ENCODE measurements at regions not wholly inside any gene's neighbourhood (a gene's known extent, or its start where the extent isn't known, plus 50 kb on each side); places are given as distances from the start of the nearest gene placed in this dataset.
"Not testable (repeated sequence)": the region's sequence is repeated elsewhere in the genome, so short reads cannot be mapped to it uniquely, and the experiment has no call there.

GRCh38 chr2:147603447-147603846 lies 241.4 kb upstream of the ACVR2A start:
- DNase-seq: no peak

GRCh38 chr2:147600646-147601045 lies 244.2 kb upstream of the ACVR2A start:
- DNase-seq: no peak

DNA sequence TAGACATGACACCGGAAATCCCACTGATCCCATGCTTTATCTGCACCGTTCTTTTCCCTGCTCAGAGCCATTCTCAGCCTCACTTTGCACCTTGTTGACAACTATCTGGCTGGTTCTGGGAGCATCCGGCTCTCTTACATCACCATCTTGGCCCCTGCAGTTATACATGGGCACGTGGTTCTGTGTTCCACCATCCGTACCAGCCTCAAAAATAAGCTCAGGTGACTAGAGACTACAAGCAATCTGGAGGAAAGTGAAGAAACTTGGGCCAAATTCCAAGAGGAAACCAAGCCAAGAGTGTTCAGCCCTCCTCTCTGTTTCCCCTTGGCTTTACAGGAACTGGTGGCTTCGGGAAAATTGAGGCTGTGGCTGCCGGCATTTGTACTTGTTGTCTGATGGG lies 244.6 kb upstream of the ACVR2A start:
- no peak for DNase-seq

DNA sequence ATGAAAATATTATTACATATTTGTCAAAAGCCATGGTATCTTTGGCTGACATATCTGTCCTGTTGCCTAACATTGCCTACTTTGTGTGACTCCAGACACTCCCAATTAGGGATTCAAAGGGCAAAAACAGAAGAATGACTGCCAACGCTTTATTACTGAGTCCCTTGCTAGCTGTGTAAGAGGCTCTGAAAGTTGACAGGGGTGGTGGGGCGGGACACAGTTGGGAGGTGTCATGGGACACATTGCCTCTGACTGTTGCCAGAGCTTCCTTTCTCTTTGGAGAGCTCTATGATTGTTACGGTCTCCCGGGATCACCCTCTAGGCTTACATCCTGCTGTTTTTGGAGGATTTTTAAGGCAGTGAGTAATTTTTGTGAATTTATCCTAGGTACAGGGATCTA lies 249.6 kb upstream of the ACVR2A start:
- no peak for DNase-seq

DNA sequence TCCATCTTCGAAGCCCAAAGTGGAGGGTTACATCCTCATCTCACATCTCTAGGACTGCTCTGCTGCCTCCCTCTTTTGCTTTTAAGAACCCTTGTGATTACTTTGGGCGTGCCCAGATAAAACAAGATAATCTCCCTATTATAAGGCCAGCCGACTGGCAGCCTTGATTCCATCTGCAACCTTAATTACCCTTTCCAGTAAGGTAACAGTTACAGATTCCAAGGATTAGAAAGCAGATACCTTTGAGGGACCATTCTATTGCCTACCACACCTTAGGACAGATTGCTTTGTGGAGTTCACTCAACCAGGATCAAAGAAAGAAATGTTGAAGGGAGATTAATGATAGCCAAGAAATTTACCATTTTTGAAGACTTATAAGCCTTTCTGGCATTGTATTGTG lies 250.8 kb upstream of the ACVR2A start:
- no peak for DNase-seq

- DNase-seq: not testable (repeated sequence)
These were observed 252.0 kb upstream of the ACVR2A start for GRCh38 chr2:147592784-147593183.

GRCh38 chr2:147589127-147589526 lies 255.7 kb upstream of the ACVR2A start:
- DNase-seq: no peak

- DNase-seq: no peak
These were observed 256.6 kb upstream of the ACVR2A start for GRCh38 chr2:147588191-147588590.

DNA sequence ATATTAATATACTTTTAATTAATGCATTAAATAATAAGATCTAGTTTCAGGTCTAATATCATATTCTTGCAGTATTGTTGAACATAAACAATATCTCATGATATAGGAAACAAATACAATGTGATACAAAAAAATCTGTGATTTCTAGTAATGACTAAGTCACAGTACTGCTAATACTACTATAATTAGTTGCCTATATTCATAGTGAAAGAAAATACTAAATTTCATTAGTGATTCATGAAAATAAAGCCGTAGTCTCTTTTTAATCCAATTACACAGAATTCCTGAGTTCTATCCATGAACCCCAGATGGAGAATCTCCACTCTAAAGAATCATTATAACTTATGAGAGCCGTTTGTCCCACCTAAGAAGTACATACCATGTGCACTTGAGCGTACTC lies 266.3 kb upstream of the ACVR2A start:
- DNase-seq: no peak

DNA sequence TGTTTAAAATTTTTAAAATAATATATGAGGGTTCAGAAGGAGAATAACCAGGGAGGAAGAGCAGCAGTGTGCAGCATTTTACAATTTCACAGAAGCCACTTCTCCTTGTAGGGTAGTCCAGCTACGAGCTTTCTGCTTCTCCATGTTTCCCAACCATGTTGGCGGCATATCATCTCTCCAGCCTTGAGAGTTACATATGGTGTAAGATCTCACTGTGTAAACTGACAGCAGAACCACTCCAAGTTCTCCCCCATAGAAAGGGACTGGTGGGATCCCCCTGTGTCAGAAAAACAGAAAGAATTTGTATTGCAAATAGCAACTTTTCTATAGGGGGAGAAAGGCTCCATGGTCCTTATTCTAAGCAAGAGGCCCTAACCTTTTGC lies 266.8 kb upstream of the ACVR2A start:
- no peak for DNase-seq

- no peak for DNase-seq
These were observed 267.4 kb upstream of the ACVR2A start for GRCh38 chr2:147577323-147577997.

DNA sequence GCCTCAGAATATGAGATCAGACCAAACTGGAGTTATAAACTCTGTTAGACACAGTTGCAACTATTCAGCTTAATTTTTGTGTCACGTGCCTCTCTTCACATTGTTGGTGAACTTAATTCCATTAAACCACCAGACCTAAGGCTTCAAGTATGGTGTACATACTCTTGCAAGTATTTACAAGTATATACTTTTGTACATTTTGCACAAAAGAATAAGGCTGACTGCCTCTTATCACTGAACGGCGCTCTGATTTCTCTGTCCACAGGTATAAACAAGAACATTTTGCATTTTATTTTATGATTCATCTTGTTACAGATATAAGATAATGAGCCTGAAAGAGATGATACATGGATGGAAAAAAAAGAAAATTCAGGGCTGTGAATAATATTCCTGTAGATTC lies 269.7 kb upstream of the ACVR2A start:
- no peak for DNase-seq

- DNase-seq: no peak
These were observed 272.2 kb upstream of the ACVR2A start for GRCh38 chr2:147572622-147573021.

DNA sequence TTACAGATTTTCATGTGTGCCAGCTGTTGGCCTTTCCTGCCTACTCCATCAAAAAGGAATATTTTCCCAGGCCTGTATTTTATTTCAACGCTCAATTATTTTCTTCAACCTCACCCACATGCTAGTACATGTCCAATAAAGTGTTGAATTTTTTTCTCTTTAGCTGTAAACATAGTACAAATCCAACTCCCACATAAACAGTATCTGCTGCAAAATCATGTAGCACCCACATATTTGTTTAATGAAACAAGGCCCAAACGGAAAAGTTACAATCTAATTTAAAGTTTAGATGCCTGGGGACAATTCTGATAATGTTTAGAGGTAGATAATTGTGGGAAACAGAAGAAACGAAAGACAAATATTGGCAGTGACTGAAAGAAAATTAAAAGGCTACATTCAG lies 275.4 kb upstream of the ACVR2A start:
- no peak for DNase-seq

DNA sequence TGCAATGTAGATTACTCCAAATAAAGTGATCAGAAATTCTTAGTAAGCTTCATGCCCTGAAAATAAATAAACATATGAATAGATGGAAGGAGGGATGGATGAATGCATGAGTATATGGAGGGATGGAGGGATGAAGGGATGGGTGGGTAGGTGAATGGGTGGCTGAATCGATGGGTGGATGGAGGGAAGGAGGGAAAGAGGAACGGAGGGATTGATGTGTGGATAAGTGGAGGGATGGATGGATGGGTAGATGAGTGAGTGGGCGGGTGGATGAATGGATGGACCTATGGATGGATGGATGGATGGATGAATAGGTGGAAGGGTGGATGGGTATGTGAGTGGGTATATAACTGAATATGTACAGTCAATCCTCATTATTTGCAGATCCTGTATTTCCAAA lies 276.7 kb upstream of the ACVR2A start:
- DNase-seq: no peak

GRCh38 chr2:147567136-147567535 lies 277.7 kb upstream of the ACVR2A start:
- no peak for DNase-seq

DNA sequence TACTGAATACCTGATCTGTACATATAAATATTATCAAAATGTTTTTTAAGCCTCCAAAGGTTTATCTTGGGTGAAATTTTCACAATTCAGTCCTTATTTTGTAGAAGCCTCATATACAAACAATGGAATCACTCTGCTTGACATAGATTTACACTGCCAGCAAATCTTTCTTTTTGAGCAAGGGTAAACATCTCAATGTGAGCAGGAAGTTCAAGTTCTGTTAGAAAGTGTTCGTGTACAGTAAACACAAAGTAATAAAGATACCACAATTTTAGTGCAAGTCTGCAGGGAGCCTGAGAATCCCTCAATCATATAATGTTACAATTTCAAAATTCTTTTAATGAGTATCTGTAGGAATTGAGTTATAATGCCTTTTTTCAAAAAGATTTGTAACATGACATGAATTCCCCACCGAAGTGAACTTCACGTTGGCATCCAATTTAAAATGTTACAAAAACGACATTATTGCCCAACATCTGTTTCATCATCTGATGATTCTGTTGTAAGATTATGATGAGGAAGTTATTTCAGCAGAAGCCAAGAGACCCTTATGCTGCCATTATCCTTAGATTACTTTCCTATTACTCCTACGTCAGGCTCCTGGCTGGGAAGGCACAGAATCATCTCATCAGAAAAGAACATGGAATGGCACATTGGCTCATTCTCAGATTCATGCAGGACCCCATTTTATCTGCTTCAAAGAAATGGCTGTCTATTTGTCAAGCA lies 283.9 kb upstream of the ACVR2A start:
- no peak for DNase-seq

GRCh38 chr2:147559070-147559725 lies 285.6 kb upstream of the ACVR2A start:
- no peak for DNase-seq

DNA sequence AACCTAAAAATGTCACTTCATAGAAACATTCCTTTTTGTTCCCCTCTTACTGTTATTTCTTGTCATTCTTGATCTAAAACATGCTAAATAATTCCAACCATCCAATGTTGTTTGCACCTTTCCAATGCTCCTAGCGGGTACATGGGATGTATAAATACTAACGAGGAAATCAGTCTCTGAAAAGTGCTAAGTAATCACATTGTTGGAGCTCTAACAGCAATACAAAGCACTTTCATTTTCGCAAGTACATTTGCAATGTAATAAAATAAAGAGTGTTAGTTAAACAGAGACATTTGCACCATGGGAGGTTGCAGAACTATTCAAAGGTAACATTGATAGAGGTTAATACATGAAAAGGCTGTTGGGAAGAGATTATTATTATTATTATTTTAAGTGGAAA lies 286.2 kb upstream of the ACVR2A start:
- DNase-seq: no peak

DNA sequence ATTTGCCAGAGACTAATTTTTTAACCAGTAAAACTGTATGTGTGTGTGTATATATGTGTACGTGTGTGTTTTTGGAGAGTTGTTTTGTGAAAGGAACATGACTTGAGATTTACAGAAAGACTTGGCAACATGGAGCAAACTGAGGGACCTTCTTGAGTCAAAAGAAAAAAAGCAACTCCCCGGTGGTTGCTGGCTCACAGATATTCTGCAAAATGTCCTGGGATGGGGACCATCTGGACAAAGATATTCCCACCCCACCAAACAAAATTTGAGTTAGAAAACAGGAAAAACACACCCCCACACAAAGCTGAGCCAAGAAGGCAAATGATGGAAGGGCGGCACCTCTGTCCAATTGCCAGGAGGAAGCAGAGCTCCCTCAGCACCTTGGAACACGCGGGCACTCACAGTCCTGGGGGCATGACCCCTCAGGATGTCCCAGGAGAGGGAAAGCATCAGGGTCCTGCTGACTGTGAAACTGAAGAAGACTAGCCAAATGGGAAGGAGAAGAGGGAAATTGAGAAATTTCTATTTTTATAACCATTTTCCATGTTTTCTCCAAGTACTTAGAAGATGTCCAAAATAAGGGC lies 290.2 kb upstream of the ACVR2A start:
- DNase-seq: no peak

- no peak for DNase-seq
These were observed 291.0 kb upstream of the ACVR2A start for GRCh38 chr2:147553775-147554271.

GRCh38 chr2:147550995-147551731 lies 293.7 kb upstream of the ACVR2A start:
- DNase-seq: no peak

GRCh38 chr2:147549054-147549453 lies 295.8 kb upstream of the ACVR2A start:
- no peak for DNase-seq
